ENCODE measurements at regions not wholly inside any gene's neighbourhood (a gene's known extent, or its start where the extent isn't known, plus 50 kb on each side); places are given as distances from the start of the nearest gene placed in this dataset.

- TF ChIP-seq CTCF (conservative IDR thresholded peaks at IDR 0.05; ENCODE audit: low read length): no peak
- no peak for TF ChIP-seq EZH2phosphoT487 (IDR thresholded peaks at IDR 0.05; ENCODE audit: borderline replicate concordance)
These were observed 600.5 kb downstream of the EDEM1 start for GRCh38 chr3:5787861-5788488.

Measured in Loucy (cell line).